Stimulated activated naive CD8-positive, alpha-beta T cell treated with anti-CD3 and anti-CD28 coated beads, Interleukin-15, Interleukin-2, amounts not matched to agents 100 ng/mL and 50 ng/mL, for 24 hours (primary cell): ENCODE measurements at regions not wholly inside any gene's neighbourhood (a gene's known extent, or its start where the extent isn't known, plus 50 kb on each side); places are given as distances from the start of the nearest gene placed in this dataset.
"Not testable (repeated sequence)": the region's sequence is repeated elsewhere in the genome, so short reads cannot be mapped to it uniquely, and the experiment has no call there.

ENCODE experiments used
- H3K27ac Mint-ChIP-seq: one replicate; pipeline ENCODE4 v1.8.0; 2021; ENCODE audit warnings: mild to moderate bottlenecking, mixed read lengths
- H3K27me3 Mint-ChIP-seq: one replicate; pipeline ENCODE4 v1.8.0; 2021; ENCODE audit warnings: mixed read lengths
- H3K36me3 Mint-ChIP-seq: one replicate; pipeline ENCODE4 v1.8.0; 2021; ENCODE audit warnings: low read depth, mixed read lengths
- H3K4me1 Mint-ChIP-seq: one replicate; pipeline ENCODE4 v1.8.0; 2021; ENCODE audit warnings: low read depth, mixed read lengths
- H3K4me3 Mint-ChIP-seq: one replicate; pipeline ENCODE4 v1.8.0; 2021; ENCODE audit warnings: mild to moderate bottlenecking, mixed read lengths
- H3K9me3 Mint-ChIP-seq: one replicate; pipeline ENCODE4 v1.8.0; 2021; ENCODE audit warnings: mixed read lengths

DNA sequence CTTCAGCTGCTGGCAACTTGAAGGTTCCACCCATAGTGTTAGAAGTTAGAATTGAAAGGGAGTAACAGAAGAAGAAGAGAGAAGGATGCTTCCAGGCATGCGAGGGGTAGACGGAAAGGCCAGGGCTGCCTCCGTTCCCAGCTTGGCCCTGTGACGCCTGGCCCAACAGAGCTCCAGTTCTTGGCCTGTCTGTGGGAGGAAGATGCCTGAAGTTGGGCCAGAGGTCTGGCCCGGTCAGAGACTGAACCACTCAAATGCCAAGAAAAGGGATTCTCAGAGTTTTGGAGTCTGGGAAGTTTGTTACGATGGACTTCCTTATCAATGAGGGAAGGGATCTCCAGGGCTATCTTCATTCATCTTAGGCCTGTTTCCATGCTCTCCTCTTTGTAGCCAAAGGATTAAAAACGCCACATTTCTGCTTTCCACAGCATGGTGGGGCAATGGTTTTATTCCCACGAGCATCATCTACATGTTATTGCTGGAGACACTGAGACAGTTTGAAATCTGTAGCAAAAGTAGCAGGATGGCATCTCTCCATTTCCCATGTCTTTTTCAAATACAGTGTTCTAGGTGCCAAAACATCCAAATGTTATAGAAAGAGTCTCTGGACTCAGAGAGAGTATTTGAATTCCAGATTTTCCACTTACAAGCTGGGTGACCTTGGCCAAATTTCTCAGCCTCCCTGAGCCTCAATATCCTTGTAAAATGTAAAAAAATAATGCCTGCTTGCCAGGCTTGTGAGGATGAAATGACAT is 65.4 kb upstream of the ANKRD55 start:
- H3K27me3 Mint-ChIP-seq: no peaks in the 10 kb centered on the region
- H3K36me3 Mint-ChIP-seq: no peaks in the 10 kb centered on the region
- H3K4me1 Mint-ChIP-seq: no peaks in the 10 kb centered on the region
- no peaks in the 10 kb centered on the region for H3K9me3 Mint-ChIP-seq
- no peak overlapping the region for H3K4me3 Mint-ChIP-seq
- H3K27ac Mint-ChIP-seq: no peak overlapping the region

DNA sequence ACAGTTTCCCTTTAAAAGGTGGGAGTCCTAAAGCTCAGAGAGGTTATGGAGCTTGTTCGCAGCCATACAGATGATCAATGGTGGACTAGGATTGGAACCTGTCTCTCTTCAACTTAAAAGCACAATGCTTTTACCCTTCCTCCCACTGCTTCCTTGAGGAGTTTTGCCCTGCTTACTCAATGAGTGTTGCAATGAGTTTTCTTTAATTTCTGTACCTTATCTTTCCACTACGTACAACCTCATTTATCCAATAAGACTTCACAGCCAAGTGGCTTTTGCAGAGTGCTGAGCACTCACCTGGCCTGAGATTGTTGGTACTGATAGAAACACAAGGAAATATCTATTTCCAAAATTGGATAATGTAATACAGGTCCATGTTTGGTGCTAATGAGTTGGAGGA is 64.7 kb upstream of the ANKRD55 start:
- H3K9me3 Mint-ChIP-seq: no peaks in the 10 kb centered on the region
- no peak overlapping the region for H3K4me3 Mint-ChIP-seq
- no peaks in the 10 kb centered on the region for H3K27me3 Mint-ChIP-seq
- H3K36me3 Mint-ChIP-seq: no peaks in the 10 kb centered on the region
- H3K27ac Mint-ChIP-seq: no peak overlapping the region
- no peaks in the 10 kb centered on the region for H3K4me1 Mint-ChIP-seq

DNA sequence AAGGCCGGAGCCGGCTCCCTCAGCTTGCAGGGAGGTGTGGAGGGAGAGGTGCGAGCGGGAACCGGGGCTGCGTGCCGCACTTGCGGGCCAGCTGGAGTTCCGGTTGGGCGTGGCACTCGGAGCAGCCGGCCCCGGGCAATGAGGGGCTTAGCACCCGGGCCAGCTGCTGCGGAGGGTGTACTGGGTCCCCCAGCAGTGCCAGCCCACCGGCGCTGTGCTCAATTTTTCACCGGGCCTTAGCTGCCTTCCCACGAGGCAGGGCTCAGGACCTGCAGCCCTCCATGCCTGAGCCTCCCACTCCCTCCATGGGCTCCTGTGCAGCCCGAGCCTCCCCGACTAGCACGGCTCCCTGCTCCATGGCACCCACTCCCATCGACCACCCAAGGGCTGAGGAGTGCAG is 62.2 kb upstream of the ANKRD55 start:
- H3K9me3 Mint-ChIP-seq, H3K36me3 Mint-ChIP-seq, H3K27ac Mint-ChIP-seq, H3K27me3 Mint-ChIP-seq, H3K4me3 Mint-ChIP-seq, H3K4me1 Mint-ChIP-seq: not testable (repeated sequence)

GRCh38 chr5:56294354-56294753 is 61.2 kb upstream of the ANKRD55 start:
- H3K27ac Mint-ChIP-seq: no peak overlapping the region
- H3K4me3 Mint-ChIP-seq: no peak overlapping the region
- H3K9me3 Mint-ChIP-seq: no peaks in the 10 kb centered on the region
- H3K36me3 Mint-ChIP-seq: no peaks in the 10 kb centered on the region
- H3K27me3 Mint-ChIP-seq: no peaks in the 10 kb centered on the region
- peaks cover 10% of the 10 kb centered on the region for H3K4me1 Mint-ChIP-seq

DNA sequence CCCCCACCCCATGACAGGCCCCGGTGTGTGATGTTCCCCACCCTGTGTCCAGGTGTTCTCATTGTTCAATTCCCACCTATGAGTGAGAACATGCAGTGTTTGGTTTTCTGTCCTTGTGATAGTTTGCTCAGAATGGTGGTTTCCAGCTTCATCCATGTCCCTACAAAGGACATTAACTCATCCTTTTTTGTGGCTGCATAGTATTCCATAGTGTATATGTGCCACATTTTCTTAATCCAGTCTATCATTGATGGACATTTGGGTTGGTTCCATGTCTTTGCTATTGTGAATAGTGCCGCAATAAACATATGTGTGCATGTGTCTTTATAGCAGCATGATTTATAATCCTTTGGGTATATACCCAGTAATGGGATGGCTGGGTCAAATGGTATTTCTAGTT is 59.7 kb upstream of the ANKRD55 start:
- not testable (repeated sequence) for H3K9me3 Mint-ChIP-seq, H3K4me3 Mint-ChIP-seq, H3K27ac Mint-ChIP-seq, H3K27me3 Mint-ChIP-seq, H3K36me3 Mint-ChIP-seq
- H3K4me1 Mint-ChIP-seq: peaks cover 10% of the 10 kb centered on the region

DNA sequence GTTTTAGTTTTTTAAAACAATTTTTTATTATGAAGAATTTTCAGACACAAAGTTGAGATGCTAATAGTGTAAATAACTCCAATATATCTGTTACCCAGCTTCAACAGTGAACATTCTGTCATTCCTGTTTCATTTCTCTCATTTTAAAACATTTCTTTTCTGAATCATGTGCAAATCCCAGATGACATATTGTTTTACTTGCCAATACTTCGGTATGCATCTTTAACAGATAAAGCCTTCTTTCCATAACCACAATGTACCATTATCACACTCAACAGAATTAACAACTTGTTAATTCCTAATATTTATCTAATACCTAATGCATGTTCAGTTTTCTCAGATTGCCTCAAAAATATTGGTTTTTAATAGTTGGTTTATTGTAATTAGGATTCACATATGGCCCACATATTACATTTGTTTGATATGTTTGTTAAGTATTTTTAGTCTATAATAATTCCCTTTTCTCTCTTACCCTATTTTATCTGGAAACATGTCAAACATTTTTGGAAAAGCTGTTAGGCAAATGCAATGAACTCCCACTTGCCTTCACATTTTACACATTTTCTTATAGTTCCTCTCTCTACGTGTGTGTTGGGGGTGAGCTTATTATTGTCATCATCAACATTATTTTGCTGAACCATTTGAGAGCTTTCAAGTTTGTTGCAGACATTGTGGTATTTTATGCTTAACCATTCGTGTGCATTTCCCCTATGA is 58.7 kb upstream of the ANKRD55 start:
- H3K4me1 Mint-ChIP-seq: peaks cover 10% of the 10 kb centered on the region
- H3K27me3 Mint-ChIP-seq: no peaks in the 10 kb centered on the region
- H3K36me3 Mint-ChIP-seq: no peaks in the 10 kb centered on the region
- H3K27ac Mint-ChIP-seq: no peak overlapping the region
- no peak overlapping the region for H3K4me3 Mint-ChIP-seq
- H3K9me3 Mint-ChIP-seq: no peaks in the 10 kb centered on the region

DNA sequence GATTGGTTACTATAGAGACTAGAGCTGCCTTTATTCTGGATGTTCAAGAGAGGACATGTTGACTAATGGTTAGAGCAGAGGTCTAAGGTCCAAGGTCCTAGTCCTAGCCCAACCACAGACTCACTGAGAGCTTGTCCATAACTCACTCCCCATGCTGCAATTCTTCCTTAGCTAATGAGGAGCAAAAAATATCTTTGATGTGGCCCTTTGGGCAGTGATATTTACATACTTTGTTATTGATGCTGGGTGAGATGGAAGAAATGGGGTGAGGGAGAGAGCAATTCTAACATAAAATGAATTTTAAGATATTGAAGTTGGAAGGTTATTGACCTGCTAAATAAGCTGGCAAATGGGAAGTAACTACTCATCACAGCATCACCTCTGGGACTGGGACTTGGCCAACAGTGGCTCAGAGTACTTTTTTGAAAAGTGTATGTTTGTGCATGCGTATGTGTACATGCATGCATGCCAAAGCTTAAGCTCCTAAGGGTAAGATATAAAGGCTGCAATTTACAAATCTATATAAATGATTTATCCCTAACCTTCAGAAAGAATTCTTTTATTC is 58.0 kb upstream of the ANKRD55 start:
- Mint-ChIP-seq H3K4me3 (no peak overlapping the region), H3K27ac (no peak overlapping the region), H3K4me1 (peaks cover 10% of the 10 kb centered on the region), H3K27me3 (no peaks in the 10 kb centered on the region), H3K9me3 (no peaks in the 10 kb centered on the region), H3K36me3 (no peaks in the 10 kb centered on the region)

GRCh38 chr5:56290378-56291078 is 57.4 kb upstream of the ANKRD55 start:
- no peaks in the 10 kb centered on the region for H3K9me3 Mint-ChIP-seq
- H3K4me3 Mint-ChIP-seq: no peak overlapping the region
- no peaks in the 10 kb centered on the region for H3K27me3 Mint-ChIP-seq
- H3K27ac Mint-ChIP-seq: no peak overlapping the region
- no peaks in the 10 kb centered on the region for H3K36me3 Mint-ChIP-seq
- H3K4me1 Mint-ChIP-seq: peaks cover 10% of the 10 kb centered on the region

DNA sequence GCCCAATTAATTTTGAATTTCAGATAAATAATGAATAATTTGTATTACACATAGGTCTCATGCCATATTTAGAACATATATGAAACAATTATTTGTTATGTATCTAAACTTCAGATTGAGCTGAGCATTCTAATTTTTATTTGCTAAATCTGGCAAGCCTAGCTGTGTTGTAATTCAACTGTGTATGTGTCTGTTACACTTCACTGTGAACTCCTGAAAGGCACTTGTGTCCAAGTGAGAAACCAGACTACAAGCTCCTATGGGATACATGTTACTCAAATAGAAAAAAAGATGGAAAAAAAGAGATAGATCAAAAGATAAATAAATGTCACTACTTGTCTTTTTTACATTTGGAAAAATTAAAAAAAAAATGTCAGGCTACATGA is 56.5 kb upstream of the ANKRD55 start:
- Mint-ChIP-seq H3K4me3 (no peak overlapping the region), H3K4me1 (peaks cover 10% of the 10 kb centered on the region), H3K27me3 (no peaks in the 10 kb centered on the region), H3K36me3 (no peaks in the 10 kb centered on the region), H3K27ac (no peak overlapping the region), H3K9me3 (no peaks in the 10 kb centered on the region)

GRCh38 chr5:56288873-56289601 is 55.9 kb upstream of the ANKRD55 start:
- no peaks in the 10 kb centered on the region for H3K9me3 Mint-ChIP-seq
- no peak overlapping the region for H3K4me3 Mint-ChIP-seq
- H3K4me1 Mint-ChIP-seq: peaks cover 10% of the 10 kb centered on the region
- H3K36me3 Mint-ChIP-seq: no peaks in the 10 kb centered on the region
- H3K27me3 Mint-ChIP-seq: no peaks in the 10 kb centered on the region
- H3K27ac Mint-ChIP-seq: no peak overlapping the region

DNA sequence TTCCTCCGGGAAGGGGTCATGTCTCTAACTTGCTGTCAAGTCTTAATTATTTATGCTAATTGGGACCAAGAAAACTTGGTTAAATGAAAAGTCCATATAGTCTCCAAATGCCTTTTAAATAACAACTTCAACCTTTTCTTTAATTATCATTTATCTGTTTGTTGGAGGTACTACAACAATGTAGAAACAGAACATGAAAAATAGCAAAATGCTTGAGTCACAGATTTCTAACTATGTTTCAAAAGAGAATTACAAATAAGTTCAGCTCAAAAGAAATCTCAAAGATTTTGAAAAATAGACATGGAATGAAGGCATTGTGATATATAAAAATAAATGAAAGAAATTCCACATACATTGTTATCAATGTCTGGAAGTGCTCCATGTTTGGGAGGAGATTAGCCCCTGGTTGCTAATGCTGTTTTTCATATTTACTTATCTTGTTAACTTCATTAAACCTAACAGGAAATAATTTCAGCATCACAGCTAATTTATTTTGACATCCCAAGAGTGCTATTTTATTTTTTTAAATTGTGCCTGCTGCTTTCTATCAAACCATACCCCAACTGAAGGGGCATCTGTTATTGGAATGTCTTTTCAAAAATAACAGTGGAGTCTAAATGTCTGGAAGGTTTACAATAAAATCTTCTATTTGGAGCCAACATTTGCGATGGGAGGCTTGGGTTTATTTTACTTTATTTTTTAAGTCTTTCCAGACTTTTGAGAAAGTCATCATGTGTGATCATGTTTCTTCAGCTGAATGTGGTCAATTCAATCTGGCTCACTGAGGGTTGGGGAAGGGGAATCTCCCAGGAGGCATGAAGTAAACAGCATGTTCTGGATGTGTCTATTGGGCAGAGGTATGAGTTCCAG is 53.1 kb upstream of the ANKRD55 start:
- H3K36me3 Mint-ChIP-seq: no peaks in the 10 kb centered on the region
- no peaks in the 10 kb centered on the region for H3K9me3 Mint-ChIP-seq
- no peak overlapping the region for H3K4me3 Mint-ChIP-seq
- no peaks in the 10 kb centered on the region for H3K27me3 Mint-ChIP-seq
- H3K4me1 Mint-ChIP-seq: peaks cover 10% of the 10 kb centered on the region
- H3K27ac Mint-ChIP-seq: no peak overlapping the region

GRCh38 chr5:56282951-56283350 is 49.8 kb upstream of the ANKRD55 start:
- Mint-ChIP-seq H3K27ac (no peak overlapping the region), H3K4me1 (no peaks in the 10 kb centered on the region), H3K4me3 (no peak overlapping the region), H3K36me3 (no peaks in the 10 kb centered on the region), H3K9me3 (no peaks in the 10 kb centered on the region), H3K27me3 (no peaks in the 10 kb centered on the region)
